H1 (cell line): ENCODE measurements at regions not wholly inside any gene's neighbourhood (a gene's known extent, or its start where the extent isn't known, plus 50 kb on each side); places are given as distances from the start of the nearest gene placed in this dataset.

Experiments
- CTCF ChIA-PET: fragments of 300-600 bp; sonication (Branson Sonifier 250); formaldehyde crosslinking; loops from one replicate; lab custom pipeline; 2021; ENCODE audit not compliant: partially characterized antibody; lab: Charles Lee
- POLR2A ChIA-PET: fragments of 300-600 bp; sonication (Branson Sonifier 250); formaldehyde crosslinking; loops from one replicate; lab custom pipeline; 2021; ENCODE audit warnings: inconsistent platforms; ENCODE audit not compliant: partially characterized antibody; lab: Charles Lee
- DNase-seq, 2 experiments: peaks; one replicate each; pipeline versions ENCODE4 v3.0.0 to v3.0.0-alpha.2; 2010 to 2022; ENCODE audit warnings: low spot score in 2 of 2, low read depth in 1 of 2, mixed read lengths in 1 of 2
- FAIRE-seq: peaks from 2 replicates; lab custom pipeline; 2011; peaks lifted over from hg19 to GRCh38; lab: Jason Lieb, UNC
- H2AFZ ChIP-seq: 2 replicates; pipeline ENCODE4 v1.8.1; 2012; ENCODE audit warnings: low read length, inconsistent platforms
- H2AK5ac ChIP-seq: 2 replicates; pipeline ENCODE4 v1.6.1; 2013; ENCODE audit warnings: low read depth, low read length
- H2BK120ac ChIP-seq: replicated peaks from 2 replicates; pipeline ENCODE3; 2013; ENCODE audit warnings: low read depth, low read length, inconsistent platforms
- H2BK12ac ChIP-seq: 2 replicates; pipeline ENCODE4 v1.6.1; 2013; ENCODE audit warnings: low read depth, low read length
- H2BK15ac ChIP-seq: 2 replicates; pipeline ENCODE4 v1.6.1; 2013; ENCODE audit warnings: low read length
- H2BK20ac ChIP-seq: 2 replicates; pipeline ENCODE4 v1.6.1; 2013; ENCODE audit warnings: low read length
- H2BK5ac ChIP-seq: 2 replicates; pipeline ENCODE4 v1.6.1; 2013; ENCODE audit warnings: low read depth, low read length
- H3K14ac ChIP-seq: 2 replicates; pipeline ENCODE4 v1.6.1; 2013; ENCODE audit warnings: inconsistent platforms; ENCODE audit not compliant: insufficient read length
- H3K18ac ChIP-seq: 2 replicates; pipeline ENCODE4 v1.6.1; 2013; ENCODE audit warnings: low read length; ENCODE audit errors: extremely low read depth
- H3K23ac ChIP-seq: 2 replicates; pipeline ENCODE4 v1.6.1; 2013; ENCODE audit warnings: inconsistent platforms; ENCODE audit not compliant: insufficient read length
- H3K23me2 ChIP-seq: 2 replicates; pipeline ENCODE4 v1.6.1; 2013; ENCODE audit warnings: low read depth, low read length
- H3K27ac ChIP-seq: 2 replicates; pipeline ENCODE4 v1.6.1; 2011; ENCODE audit warnings: low read depth, low read length, inconsistent platforms
- H3K27me3 ChIP-seq, 4 experiments: replicated peaks in 1 of 4; 1 replicate in 1 of 4; 2 replicates in 3 of 4; pipeline versions ENCODE4 v1.6.1 to v1.8.1; 2011 to 2013; ENCODE audit warnings: low read length in 3 of 4, mild to moderate bottlenecking in 3 of 4, inconsistent platforms in 2 of 4, mixed read lengths in 2 of 4, moderate library complexity in 1 of 4; ENCODE audit not compliant: control insufficient read depth in 3 of 4, insufficient read depth in 3 of 4; ENCODE audit errors: extremely low read depth in 1 of 4
- H3K36me3 ChIP-seq, 4 experiments: 2 replicates each; pipeline versions ENCODE4 v1.6.1 to v1.8.1; 2011 to 2013; ENCODE audit warnings: mild to moderate bottlenecking in 4 of 4, low read length in 3 of 4, moderate library complexity in 2 of 4, control low read depth in 1 of 4, inconsistent platforms in 1 of 4; ENCODE audit not compliant: insufficient read depth in 4 of 4, control insufficient read depth in 2 of 4
- H3K4ac ChIP-seq: replicated peaks from 2 replicates; pipeline ENCODE3; 2013; ENCODE audit warnings: low read length, low read depth, mixed read lengths, inconsistent platforms; ENCODE audit not compliant: insufficient read length
- H3K4me1 ChIP-seq, 4 experiments: replicated peaks in 1 of 4; 1 replicate in 1 of 4; 2 replicates in 3 of 4; pipeline versions ENCODE4 v1.6.1 to v1.8.1; 2011 to 2013; ENCODE audit warnings: low read length in 3 of 4, inconsistent platforms in 2 of 4, mixed read lengths in 1 of 4; ENCODE audit not compliant: insufficient read depth in 4 of 4, control insufficient read depth in 3 of 4
- H3K4me2 ChIP-seq, 2 experiments: 2 replicates each; pipeline versions ENCODE4 v1.6.1 to v1.8.1; 2011 to 2013; ENCODE audit warnings: low read depth in 2 of 2, low read length in 2 of 2, control low read depth in 1 of 2, inconsistent platforms in 1 of 2, mild to moderate bottlenecking in 1 of 2; ENCODE audit not compliant: insufficient read depth in 1 of 2
- H3K4me3 ChIP-seq, 4 experiments: fragments of 200-600, 300-600 bp in 1 of 4; sonication (generic), shearing (Covaris generic), sonication (Bioruptor Twin) in 1 of 4; 2 replicates each; pipeline versions ENCODE4 v1.5.1 to v1.8.1; 2011 to 2016; ENCODE audit warnings: low read length in 4 of 4, low read depth in 3 of 4, control low read depth in 2 of 4, inconsistent platforms in 2 of 4, mild to moderate bottlenecking in 2 of 4, mixed read lengths in 1 of 4, moderate library complexity in 1 of 4; ENCODE audit not compliant: insufficient read depth in 2 of 4; ENCODE audit errors: extremely low read depth in 1 of 4
- H3K56ac ChIP-seq: replicated peaks from 2 replicates; pipeline ENCODE3; 2013; ENCODE audit warnings: low read depth, mild to moderate bottlenecking, mixed read lengths, low read length, inconsistent platforms; ENCODE audit not compliant: insufficient read length
- H3K79me1 ChIP-seq: 2 replicates; pipeline ENCODE4 v1.6.1; 2013; ENCODE audit warnings: low read depth, low read length, control low read depth
- H3K79me2 ChIP-seq, 2 experiments: 2 replicates each; pipeline versions ENCODE4 v1.6.1 to v1.8.1; 2012 to 2013; ENCODE audit warnings: low read length in 2 of 2, mild to moderate bottlenecking in 2 of 2, inconsistent platforms in 1 of 2; ENCODE audit not compliant: insufficient read depth in 2 of 2, control insufficient read depth in 1 of 2
- H3K9ac ChIP-seq, 4 experiments: replicated peaks in 1 of 4; 1 replicate in 1 of 4; 2 replicates in 3 of 4; pipeline versions ENCODE4 v1.6.1 to v1.8.1; 2011 to 2013; ENCODE audit warnings: low read depth in 3 of 4, low read length in 3 of 4, control low read depth in 2 of 4, mild to moderate bottlenecking in 2 of 4, moderate library complexity in 2 of 4, inconsistent platforms in 1 of 4; ENCODE audit errors: extremely low read depth in 1 of 4
- H3K9me3 ChIP-seq, 2 experiments: 2 replicates each; pipeline versions ENCODE4 v1.6.1 to v1.8.1; 2012 to 2013; ENCODE audit warnings: mild to moderate bottlenecking in 2 of 2, moderate library complexity in 2 of 2, control low read depth in 1 of 2, inconsistent platforms in 1 of 2, low read depth in 1 of 2, low read length in 1 of 2, mixed read lengths in 1 of 2; ENCODE audit not compliant: insufficient read depth in 2 of 2
- H4K20me1 ChIP-seq, 2 experiments: replicated peaks in 1 of 2; 2 replicates each; pipeline versions ENCODE3 to v1.8.1; 2011 to 2013; ENCODE audit warnings: inconsistent platforms in 2 of 2, low read length in 2 of 2, mild to moderate bottlenecking in 1 of 2; ENCODE audit not compliant: insufficient read depth in 2 of 2, control insufficient read depth in 1 of 2
- H4K5ac ChIP-seq: 2 replicates; pipeline ENCODE4 v1.6.1; 2013; ENCODE audit warnings: low read length, low read depth, mixed read lengths, inconsistent platforms; ENCODE audit not compliant: insufficient read length
- H4K8ac ChIP-seq: 2 replicates; pipeline ENCODE4 v1.8.0; 2013; ENCODE audit warnings: mild to moderate bottlenecking, moderate library complexity, low read length, inconsistent platforms; ENCODE audit not compliant: insufficient read depth; ENCODE audit errors: extremely low read depth
- H4K91ac ChIP-seq: replicated peaks from 2 replicates; pipeline ENCODE3; 2013; ENCODE audit warnings: low read length, mixed read lengths, inconsistent platforms; ENCODE audit not compliant: insufficient read length
- GABPA ChIP-seq: IDR thresholded peaks from 2 replicates; pipeline ENCODE4 v1.6.1; 2011; ENCODE audit warnings: mild to moderate bottlenecking, low read length, moderate library complexity, borderline replicate concordance; ENCODE audit not compliant: insufficient read depth
- POU5F1 ChIP-seq: IDR thresholded peaks from 2 replicates; pipeline ENCODE4 v1.6.1; 2011; ENCODE audit warnings: low read depth, mild to moderate bottlenecking, low read length, moderate library complexity
- RNF2 ChIP-seq: fragments of 200-900, 300-1000 bp; sonication (generic); IDR thresholded peaks from 2 replicates; pipeline ENCODE4 v1.7.1; 2016; ENCODE audit warnings: borderline replicate concordance, low read depth, mild to moderate bottlenecking, antibody characterized with exemption, low read length; ENCODE audit not compliant: poor library complexity, severe bottlenecking; ENCODE audit errors: missing control alignments
- SAP30 ChIP-seq: fragments of 300-600 bp; sonication (generic); IDR thresholded peaks from 2 replicates; pipeline ENCODE4 v1.7.1; 2012; ENCODE audit warnings: low read length, moderate library complexity, mild to moderate bottlenecking, inconsistent platforms; ENCODE audit not compliant: insufficient read depth, insufficient replicate concordance
- SP1 ChIP-seq: IDR thresholded peaks from 2 replicates; pipeline ENCODE4 v1.6.1; 2011; ENCODE audit warnings: low read depth, low read length
- SP2 ChIP-seq: IDR thresholded peaks from 2 replicates; pipeline ENCODE4 v1.6.1; 2012; ENCODE audit warnings: mild to moderate bottlenecking, low read length, inconsistent platforms
- WGBS, 2 experiments: shearing (Covaris generic) in 1 of 2; methylation state at CpG; one replicate each; pipeline versions ENCODE4 v1.1.6 to v1.1.7; 2013 to 2015; ENCODE audit warnings: low lambda C conversion rate in 2 of 2, mixed read lengths in 2 of 2, inconsistent platforms in 1 of 2, low coverage in 1 of 2, missing lambda C conversion rate in 1 of 2; ENCODE audit not compliant: insufficient replicate concordance in 2 of 2, insufficient coverage in 1 of 2, insufficient read length in 1 of 2; ENCODE audit errors: extremely low coverage in 1 of 2, missing lambda C conversion rate in 1 of 2; 5-methylcytosine and 5-hydroxymethylcytosine counted together

GRCh38 chr1:13878021-13878420 lies 178.0 kb downstream of the PRDM2 start:
- CTCF ChIA-PET = interaction anchor here (0.7 kb wide), 1 partner anchor 49 kb away, joined by 3 read pairs; no protein-coding TSS in a partner anchor
- Histone ChIP-seq H3K4me2 (no peak overlapping the region), H3K4me1 (no peaks in the 10 kb centered on the region), H3K27ac (no peak overlapping the region), H4K5ac (no peak overlapping the region), H3K23me2 (no peaks in the 10 kb centered on the region), H3K36me3 (no peaks in the 10 kb centered on the region), H3K79me1 (no peaks in the 10 kb centered on the region), H2BK5ac (no peak overlapping the region), H3K23ac (no peak overlapping the region), H3K9ac (no peak overlapping the region), H4K8ac (no peak overlapping the region), H2BK120ac (no peak overlapping the region), H3K9me3 (peaks cover 20 to 31% of the 10 kb centered on the region in 2 experiments; a peak in 3 of 4 replicates), H3K56ac (no peak overlapping the region), H2AFZ (no peak overlapping the region), H3K18ac (no peak overlapping the region), H3K14ac (no peak overlapping the region), H2BK15ac (no peak overlapping the region), H4K91ac (no peak overlapping the region), H2BK20ac (no peak overlapping the region), H3K27me3 (no peaks in the 10 kb centered on the region), H2AK5ac (no peak overlapping the region), H3K4me3 (no peak overlapping the region), H2BK12ac (no peak overlapping the region), H3K79me2 (no peaks in the 10 kb centered on the region), H4K20me1 (no peaks in the 10 kb centered on the region), H3K4ac (no peak overlapping the region)
- POLR2A ChIA-PET = no interaction called here
- no peak for DNase-seq
- WGBS, 2 experiments = 87% methylated on average over 7 of the region's 7 CpGs; no CpG with 5 or more reads in 1 of the 2 experiments
- no peak for FAIRE-seq
- TF ChIP-seq SAP30 (no peak), POU5F1 (no peak), SP2 (no peak), GABPA (no peak), SP1 (no peak), RNF2 (no peak)
